SW480 (cell line): ENCODE measurements at regions not wholly inside any gene's neighbourhood (a gene's known extent, or its start where the extent isn't known, plus 50 kb on each side); places are given as distances from the start of the nearest gene placed in this dataset.

Experiments
- DNase-seq: peaks from one replicate; pipeline ENCODE4 v3.0.0-alpha.2; 2016; ENCODE audit warnings: low spot score

DNA sequence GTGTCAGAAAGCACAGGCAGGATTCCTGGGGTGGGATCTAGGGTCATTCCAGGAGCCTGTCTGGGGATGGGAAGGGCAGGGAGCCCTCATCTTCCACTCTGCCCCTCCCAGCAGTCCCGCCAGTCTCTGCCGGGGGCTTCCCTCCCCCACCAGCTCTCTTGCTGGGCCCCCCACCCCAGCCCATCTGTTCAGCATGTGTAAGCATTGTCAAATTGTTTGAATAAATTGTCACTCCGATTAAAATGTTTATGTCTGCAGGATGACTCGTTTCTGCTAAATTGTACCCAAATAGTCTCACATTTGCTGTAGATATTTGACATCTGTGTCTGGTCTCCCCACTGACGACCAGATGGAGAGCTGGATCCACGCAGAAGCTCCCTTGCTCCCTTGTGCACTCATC, 257.6 kb downstream of the ANKRD60 start:
- no peak for DNase-seq

DNA sequence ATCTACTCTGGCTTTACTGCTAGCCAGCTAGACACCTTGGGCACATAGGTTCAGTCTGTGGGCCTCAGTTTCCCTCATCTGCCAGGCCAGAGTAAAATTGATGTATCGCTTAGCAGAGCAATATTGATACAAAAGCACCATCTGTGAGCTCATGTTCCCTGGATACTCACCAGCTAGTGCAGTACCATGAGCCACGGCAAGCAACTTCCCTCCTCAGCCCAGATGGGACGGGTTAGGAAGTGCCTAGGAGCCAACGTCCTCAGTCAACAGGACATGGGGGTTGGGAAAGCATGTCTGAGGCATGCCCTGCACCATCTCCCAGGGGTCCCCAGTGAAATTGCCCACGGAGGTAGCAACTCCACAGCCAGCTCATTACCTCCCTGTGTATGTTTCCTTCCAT, 258.3 kb downstream of the ANKRD60 start:
- DNase-seq = no peak

DNA sequence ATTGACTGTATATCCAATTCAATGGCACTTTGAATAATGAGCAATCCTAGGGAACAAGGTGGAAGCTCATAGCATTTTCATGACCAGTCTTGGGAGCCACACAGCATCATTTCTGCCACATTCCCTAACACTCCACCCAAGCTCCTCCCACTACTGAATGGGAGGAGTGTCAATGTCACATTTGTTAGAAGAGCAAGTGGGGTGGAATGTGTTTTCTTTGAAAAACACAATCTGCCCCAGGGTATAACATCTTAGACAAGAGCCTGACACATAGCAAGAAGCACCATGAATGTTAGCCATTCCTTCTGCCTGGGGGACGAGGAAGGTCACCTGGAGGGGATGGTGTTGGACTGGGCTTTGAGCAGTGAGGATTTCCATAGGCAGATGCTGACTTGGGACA, 258.3 kb upstream of the PMEPA1 start:
- DNase-seq = no peak

DNA sequence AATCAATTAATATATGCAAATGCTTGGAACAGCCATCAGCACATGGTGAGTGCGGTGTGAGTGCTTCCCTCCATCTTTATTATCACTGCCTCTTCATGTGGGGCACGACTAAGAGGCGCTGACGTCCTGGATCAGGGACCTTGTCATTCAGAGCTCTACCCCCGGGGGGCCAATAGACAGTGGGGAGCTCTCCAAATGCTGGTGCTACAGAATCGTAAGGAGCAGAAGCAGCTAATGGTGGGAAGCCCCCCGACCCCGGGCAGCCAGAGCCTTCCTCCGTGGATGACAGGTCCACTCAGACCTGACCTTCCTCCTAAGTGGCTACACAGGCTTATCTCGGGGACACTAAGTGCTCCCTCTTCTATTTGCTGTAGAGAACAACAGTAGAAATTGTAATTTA, 257.5 kb upstream of the PMEPA1 start:
- DNase-seq = no peak

DNA sequence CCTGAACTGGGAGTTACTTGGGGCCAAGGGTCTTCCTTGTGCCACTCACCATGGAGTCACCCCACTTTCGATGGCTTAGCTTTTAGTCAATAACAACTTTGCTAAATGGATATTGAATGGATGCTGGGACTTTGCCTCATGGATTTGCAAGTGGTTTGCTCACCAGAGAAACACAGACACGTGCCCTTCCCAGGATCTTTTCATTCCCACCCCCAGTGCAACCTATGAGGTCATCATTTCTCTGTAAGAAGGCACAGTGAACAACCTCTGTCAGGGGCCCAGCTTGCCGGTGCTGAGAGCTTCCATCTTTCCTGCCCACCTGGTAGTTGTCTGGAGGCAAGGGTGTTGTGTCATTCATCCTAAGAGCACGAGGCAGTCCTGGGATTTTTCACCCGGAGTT, 256.8 kb upstream of the PMEPA1 start:
- DNase-seq = no peak

DNA sequence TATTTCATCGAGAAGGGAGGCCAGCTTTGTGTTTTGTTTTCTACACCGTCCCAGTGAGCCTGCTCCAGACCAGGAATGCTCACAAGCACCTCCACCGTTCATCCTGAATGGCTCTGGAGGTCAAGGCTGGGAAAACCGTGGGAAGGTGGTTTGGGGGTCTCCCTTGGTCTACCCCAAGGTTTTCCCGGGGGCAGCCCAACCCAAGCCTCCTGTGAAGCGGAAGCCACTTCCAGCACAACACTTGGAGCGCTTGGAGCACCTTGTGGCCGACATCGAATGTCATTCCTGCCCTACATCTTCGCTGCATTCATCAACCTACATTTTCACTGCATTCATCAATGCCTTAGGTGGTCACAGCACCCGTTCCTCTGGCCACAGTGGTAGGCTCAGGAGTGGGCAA, 255.6 kb upstream of the PMEPA1 start:
- no peak for DNase-seq

DNA sequence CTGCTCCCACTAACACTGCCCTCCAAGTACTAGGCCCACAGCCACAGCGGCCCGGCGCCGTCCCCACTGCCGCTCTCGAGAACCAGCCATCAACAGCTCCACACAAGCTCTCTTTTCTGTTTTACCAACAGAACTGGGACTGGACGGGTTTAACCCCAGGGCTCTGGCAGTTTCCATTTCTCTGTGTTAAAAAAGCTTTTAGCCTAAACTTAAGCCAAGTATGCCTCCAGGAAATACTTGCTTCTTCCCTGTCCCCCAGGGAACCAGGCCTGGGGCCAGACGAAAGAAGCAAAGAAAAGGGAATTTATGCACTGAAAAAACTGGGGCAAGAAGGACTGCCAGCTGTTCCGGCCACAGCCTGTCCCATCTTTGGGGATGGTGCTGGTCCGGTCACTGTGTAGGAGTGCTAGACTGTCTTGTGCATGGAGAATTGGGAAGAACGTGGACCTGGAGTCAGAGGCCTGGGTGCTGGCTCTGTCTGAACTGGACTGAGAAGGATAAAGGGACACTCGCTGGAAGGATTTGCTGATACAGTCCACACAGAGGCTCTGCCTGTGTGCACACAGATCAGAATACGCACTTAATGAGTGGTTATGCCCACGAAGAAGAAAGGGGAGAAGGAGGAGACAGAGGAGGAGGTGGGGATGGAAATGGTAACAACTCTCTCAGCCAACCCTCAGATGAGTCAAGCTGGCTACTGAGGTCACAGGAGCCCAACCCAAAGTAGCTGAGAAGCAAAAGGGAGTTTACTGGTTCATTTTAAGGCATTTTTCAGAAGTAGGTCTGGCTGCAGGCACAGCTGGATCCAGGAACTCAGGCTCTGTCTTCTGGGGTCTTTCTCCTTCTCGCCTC, 254.4 kb upstream of the PMEPA1 start:
- DNase-seq = no peak

DNA sequence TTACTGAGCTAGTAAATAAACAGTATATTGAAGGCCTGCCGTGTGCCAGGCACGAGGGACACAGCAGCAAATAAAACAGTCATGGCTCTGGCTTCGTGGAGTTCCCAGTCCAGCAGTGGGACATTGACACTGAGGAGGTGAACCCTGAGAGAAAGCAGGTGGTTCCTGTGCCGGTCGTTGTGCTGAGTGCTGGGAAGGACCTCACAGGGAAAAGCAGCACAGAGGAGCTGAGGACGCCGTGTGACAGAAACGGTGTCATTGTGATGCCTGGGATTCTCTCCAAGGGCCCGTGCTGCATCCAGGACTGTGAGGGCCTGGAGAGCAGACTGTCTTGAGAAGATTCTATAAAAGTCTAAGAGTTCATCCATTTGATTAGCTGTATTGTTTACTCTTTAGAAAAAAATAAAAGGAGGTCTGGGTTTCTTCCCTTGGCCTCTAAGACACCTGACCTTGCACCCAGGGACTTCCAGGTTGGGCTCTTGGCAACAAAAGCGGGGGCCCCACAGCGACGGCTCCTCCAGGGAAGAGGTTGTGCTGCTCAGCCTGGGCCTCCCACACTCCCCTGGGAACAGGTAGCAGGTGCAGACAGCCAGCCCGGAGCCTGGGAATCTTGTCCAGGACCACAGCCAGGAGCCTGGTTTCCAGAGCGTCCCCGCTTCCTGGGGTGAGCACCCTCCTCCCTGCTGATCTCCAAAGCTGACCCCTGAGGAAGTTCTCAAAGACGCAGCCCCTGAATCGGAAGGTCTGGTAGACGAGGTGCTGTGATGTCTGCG, 251.2 kb upstream of the PMEPA1 start:
- DNase-seq = no peak

DNA sequence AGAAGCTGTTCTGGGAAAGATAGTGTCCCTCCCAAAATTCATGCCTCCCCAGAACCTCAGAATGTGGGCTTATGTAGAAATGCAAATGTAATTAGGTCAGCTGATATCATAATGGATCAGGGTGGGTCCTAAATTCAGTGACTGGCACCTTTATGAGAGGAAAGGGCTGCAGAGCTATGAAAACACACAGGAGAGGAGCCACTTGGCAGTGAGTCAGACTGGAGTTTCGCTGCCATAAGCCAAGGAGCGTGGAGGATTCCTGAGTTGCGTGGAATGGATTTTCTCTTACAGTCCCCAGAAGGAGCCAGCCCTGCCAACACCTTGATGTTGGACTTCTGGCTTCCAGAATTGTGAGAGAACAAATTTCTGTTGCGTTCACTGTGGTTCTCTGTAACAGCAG, 249.8 kb upstream of the PMEPA1 start:
- DNase-seq = no peak

DNA sequence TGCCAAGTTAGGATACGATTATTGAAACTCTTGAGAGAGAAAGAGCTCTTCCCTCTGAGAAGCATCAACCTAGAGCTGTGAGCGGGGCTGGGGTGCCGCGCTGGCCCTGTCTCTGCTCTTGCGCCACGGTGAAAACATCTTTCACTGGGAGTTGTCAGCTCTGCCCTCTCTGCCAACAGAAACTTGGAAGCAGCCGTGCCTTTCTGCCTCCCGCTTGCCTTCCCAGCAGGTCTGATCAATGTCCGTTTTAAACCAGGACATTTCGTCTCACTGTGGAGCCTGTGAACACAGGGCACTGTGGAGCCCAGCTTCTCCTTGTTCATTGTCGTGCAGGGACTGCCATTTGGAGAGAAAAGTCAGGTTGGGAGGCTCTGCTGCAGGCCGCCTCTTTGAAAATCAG, 249.2 kb upstream of the PMEPA1 start:
- DNase-seq = no peak

DNA sequence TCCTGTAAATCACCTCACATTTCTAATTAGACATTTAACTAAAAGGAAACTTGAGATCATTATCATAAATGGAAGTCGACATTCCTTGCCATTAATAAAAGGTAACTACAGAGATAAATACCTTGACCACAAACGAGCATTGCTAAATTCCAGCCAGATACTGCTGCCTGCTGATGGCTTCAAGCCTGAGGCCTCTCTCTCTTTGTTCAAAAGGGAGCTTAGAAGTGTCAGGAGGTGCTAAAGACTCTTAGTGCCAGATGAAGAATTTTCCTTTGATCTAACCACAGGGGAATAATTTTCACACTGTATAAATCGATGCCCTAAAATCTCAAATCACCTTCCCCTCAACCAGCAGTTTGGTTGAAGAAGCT, 248.2 kb upstream of the PMEPA1 start:
- peak; percentile 64 for DNase-seq

DNA sequence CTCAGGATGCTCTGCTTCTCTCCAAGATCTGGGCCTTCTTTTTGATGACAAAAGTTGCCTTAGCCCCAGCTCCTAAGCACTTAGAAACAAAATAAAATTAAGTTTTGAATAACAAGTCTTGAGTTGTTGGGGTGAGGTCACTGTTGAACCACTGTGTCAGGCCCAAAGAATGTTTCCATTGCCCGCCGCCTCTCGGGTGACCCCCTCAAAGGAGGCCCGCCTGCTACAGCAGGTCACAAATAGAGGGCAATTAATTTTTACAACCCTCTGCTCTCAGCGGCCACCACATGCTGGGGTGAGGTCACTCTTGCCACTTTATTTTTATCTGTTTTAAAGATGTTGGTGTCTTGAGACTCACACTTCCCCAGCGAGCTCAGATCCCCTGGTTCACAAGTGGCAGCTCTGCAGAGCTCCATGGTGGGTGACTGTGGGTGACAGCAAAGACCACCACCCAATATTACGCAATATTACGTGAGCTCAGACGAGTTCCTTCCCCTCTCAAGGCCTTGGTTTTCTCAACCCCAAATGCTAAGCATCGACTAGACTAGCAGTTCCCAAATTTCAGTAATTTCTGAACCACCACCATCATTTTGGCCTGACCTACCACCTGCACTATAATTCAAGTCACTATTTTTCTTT, 247.7 kb upstream of the PMEPA1 start:
- DNase-seq = peak; percentile 67

DNA sequence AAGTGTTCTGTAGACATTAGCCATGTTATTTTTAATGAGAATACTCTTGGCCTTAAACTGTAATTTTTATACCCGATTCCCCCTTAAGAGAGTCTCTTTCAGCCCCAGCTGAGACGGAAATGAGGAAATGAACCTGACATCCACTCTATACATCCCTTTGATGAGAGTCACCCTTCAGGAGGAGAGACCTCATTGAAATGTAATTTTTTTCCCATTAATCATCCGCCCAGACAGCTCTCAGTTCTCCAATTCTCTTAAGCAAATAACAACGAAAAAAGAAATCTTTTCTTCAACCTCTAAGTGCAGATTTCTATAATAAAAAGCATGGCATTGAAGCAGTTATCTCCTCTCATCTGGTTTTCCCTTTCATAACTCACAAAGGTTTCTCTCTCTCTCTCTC, 243.8 kb upstream of the PMEPA1 start:
- DNase-seq = no peak

DNA sequence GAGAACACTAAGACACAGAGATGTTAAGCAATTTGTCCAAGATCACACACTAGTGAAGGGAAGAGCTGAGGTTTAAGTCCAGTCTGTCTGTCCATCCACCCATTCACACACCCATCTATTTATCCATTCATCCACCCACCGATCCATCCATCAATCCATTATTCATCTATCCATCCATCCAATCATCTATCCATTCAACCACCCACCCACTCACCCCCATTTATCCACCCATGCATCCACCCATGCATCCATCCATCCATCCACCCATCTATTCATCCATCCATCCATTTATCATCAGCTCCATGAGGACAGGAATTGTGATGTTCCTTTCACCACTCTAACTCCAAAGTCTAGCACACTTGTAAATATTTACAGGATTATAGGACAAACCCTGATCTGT, 242.3 kb upstream of the PMEPA1 start:
- DNase-seq = no peak

DNA sequence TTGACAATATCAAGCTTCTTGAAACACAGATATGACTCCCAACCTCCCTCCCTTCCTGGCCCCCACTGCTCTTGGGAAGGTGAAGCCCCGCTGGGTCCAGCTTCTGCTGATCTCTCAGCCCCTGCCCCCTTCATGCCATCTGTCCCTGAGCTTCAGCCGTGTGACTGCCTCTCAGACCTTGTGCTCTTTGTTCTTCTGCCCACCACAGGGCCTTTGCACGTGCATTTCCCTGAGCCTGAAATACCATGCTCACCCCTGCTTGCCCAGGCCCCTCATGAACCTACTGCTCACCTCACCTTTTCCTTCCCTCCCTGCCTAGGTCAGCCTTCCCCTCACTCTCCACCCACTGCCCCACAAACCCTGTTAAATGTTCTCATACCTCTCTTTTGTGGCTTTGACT, 241.7 kb upstream of the PMEPA1 start:
- DNase-seq = no peak

DNA sequence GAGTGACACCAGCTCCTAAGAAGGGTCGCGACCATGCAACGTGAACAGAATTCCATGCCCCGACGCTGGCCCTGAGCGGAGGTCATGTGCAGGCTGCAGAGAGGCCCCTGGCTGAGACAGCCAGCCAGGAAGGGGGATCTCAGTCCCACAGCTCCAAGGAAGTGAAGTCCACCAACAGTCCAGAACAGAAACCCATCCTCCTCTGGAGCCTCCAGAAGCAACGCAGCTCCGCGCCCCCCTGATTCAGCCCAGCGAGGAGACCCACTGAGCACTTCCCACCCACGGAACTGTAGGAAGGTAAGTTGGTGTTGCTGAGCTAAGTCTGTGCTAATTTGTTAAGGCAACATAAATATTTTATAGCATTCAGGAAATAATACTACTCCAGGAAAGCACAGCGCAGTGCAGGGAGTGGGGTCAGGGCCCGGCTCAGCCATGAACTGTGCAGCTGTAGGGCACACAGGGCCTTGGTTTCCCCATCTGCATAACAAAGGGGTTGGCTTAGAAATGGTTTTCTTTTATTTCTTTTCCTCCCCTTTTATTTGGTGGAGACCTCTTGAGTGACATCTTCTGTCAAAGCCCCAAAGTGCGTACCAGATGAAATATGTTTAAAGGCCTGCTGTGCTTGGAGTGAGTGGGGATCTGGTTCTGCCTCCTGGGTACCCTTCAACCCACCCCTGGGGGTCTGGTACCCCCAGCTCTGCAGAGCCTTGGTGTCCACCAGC, 241.1 kb upstream of the PMEPA1 start:
- DNase-seq = no peak

DNA sequence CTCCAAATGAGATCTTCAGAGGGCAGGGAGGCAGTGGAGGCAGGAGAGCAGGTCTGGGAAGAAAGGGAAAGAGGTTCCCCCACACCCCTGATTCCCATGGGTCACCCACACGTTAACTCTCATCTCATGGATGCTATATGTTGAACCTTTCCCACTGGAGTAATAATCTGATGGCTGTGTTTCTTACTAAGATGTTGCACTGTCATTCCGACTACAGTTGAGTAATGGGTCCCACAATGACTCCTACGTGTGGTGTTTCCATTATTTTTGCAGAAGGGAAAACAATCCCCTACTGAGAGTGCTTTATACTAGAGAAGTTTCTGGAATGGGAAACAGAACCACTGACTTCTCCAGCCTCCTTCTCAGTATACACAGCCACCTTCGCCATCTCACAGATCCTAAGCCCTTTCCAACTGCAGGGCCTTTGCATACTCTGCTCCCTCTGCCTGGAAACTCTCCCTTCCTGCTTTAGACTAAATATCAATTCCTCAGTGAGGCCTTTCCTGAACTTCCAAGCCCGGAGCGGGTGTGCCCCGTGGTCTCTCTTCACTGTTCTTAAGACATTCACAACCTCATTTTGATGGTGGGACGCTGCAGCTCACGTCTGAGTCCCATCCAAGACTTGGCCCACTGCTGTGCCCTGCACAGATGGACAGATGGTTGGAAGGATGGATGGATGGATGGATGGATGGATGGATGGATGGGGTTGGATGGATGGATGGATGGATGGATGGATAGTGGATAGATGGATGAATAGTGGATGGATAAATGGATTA, 238.6 kb upstream of the PMEPA1 start:
- DNase-seq = no peak

DNA sequence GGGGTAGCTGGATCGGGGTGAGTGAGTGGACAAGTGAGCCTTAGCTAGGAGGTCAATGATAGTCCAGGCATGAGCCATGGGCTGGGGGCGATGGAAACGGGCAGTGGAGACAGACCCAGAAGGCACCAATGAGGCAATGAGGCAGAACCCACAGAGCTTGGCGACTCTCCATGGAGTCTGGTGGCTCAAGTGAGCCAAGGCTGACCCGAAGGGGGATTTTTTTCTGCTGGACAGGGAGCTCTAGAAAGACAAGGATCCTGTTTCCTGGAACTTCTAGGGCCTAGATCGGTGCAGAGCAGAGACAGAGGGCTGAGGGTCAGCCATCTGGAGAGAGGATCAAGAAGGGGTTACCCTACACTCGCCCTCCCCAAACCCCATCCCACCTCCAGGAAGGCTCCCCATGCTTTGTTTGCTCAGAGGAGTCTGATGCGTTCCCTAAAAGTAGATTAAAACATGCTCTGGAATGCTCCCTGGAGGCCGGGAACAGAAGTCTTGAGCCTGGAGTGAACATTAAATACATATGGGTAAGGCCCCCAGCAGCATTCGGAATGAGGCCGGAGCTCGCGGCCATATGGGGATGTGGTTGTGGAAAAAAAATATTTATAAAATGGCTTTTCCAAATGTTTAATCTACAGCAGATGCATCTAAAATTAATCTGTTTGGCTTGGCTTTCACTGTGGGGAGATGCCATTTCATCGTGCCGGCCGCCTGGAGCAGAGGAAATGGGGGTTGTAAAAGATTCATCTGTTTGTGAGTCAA, 237.8 kb upstream of the PMEPA1 start:
- DNase-seq = no peak

DNA sequence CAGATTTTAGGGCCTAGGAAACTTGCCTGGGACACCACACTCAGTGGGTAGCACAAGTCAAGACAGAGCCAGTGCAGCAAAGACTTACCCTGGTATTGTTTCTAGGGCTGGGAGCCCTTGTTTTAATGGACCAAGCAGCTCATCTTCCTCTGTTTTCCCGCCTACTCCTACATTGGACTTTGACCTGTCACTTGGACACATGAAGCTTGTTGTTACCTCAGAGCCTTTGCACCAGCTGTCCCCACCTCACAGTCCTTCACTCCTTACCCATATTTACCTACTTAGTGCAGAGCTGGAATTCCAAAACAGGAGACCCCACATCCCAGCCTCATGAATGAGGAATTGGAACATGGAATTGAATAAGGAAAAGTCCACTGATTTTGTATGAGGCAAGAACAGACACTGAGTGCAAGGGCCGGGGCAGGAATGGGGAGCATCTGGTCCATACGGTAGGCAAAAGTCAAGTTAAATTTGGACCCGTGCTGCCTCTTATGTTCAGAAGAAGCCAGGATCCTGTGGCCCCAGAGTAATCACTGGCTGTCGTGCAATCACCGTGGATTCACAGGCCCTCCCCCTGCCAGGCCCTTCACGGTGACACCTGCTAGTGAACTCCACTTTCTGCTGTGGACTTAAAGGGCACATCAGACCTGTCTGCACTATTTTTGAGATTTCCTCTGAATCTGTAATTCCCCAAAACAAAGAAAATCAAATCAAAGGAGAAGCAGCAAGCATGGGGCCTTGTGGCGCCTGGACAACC, 236.9 kb upstream of the PMEPA1 start:
- DNase-seq = peak; percentile 23

DNA sequence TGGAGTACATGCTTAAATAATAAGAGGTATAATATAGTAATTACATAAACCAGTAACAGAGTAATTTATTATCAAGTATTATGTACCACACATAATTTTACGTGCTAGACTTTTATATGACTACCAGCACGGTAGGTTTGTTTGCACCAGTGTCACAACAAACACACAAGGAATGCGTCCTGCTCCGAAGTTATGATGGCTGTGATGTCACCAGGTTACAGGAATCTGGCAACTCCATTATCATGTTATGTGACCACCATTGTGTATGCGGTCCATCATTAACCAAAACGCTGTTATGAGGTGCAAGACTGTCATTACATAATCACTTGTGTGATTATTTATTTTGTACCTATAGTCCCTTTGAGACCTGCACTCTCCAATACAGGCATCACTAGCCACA, 235.2 kb upstream of the PMEPA1 start:
- DNase-seq = no peak
